WTC11 (cell line): ENCODE measurements at regions not wholly inside any gene's neighbourhood (a gene's known extent, or its start where the extent isn't known, plus 50 kb on each side); places are given as distances from the start of the nearest gene placed in this dataset.

Experiments used
- ATAC-seq: fragments of 200-7000 bp; cut with Tn5 transposase; 2 replicates; pipeline ENCODE4 v1.10.0; 2021; ENCODE audit warnings: mild to moderate bottlenecking, moderate library complexity
- CTCF ChIA-PET: fragments of 300-600 bp; sonication (Branson Sonifier 250); formaldehyde crosslinking; loops from one replicate; lab custom pipeline; 2021; ENCODE audit warnings: antibody characterized with exemption; lab: Charles Lee
- POLR2A ChIA-PET: fragments of 350-600 bp; sonication (Branson Sonifier 250); formaldehyde crosslinking; loops from one replicate; lab custom pipeline; 2021; ENCODE audit warnings: antibody characterized with exemption; lab: Charles Lee
- DNase-seq: peaks from one replicate; pipeline ENCODE4 v3.0.0; 2021; ENCODE audit warnings: low spot score
- H3K27ac Mint-ChIP-seq: 2 replicates; pipeline ENCODE4 v1.8.0; 2021; ENCODE audit warnings: mixed read lengths
- H3K27me3 Mint-ChIP-seq: 2 replicates; pipeline ENCODE4 v1.8.0; 2021; ENCODE audit warnings: low read depth, mild to moderate bottlenecking, moderate library complexity, mixed read lengths
- H3K36me3 Mint-ChIP-seq: 2 replicates; pipeline ENCODE4 v1.8.0; 2021; ENCODE audit warnings: mixed read lengths
- H3K4me1 Mint-ChIP-seq: 2 replicates; pipeline ENCODE4 v1.8.0; 2022; ENCODE audit warnings: mixed read lengths
- H3K4me3 Mint-ChIP-seq: 2 replicates; pipeline ENCODE4 v1.8.0; 2021; ENCODE audit warnings: mild to moderate bottlenecking, moderate library complexity, mixed read lengths
- H3K9me3 Mint-ChIP-seq: 2 replicates; pipeline ENCODE4 v1.8.0; 2021; ENCODE audit warnings: mixed read lengths
- ERG ChIP-seq: fragments of 250-450 bp; sonication (Bioruptor Pico); IDR thresholded peaks from 2 replicates; pipeline ENCODE4 v1.8.0; 2021; ENCODE audit warnings: mild to moderate bottlenecking
- FOXJ3 ChIP-seq: sonication (generic); formaldehyde crosslinking; IDR thresholded peaks from 2 replicates; pipeline ENCODE4 v1.9.0; 2021; ENCODE audit warnings: missing genetic modification reagents, mild to moderate bottlenecking, borderline replicate concordance
- FOXK1 ChIP-seq: sonication (generic); formaldehyde crosslinking; IDR thresholded peaks from 2 replicates; pipeline ENCODE4 v1.8.0; 2022; ENCODE audit warnings: mild to moderate bottlenecking, moderate library complexity, missing genetic modification reagents
- FOXP4 ChIP-seq: sonication (generic); formaldehyde crosslinking; IDR thresholded peaks from 2 replicates; pipeline ENCODE4 v1.8.0; 2022; ENCODE audit warnings: mild to moderate bottlenecking, missing genetic modification reagents
- HMGA2 ChIP-seq: fragments of 250-450 bp; sonication (Bioruptor Pico); IDR thresholded peaks from 2 replicates; pipeline ENCODE4 v1.4.0; 2021; ENCODE audit warnings: mild to moderate bottlenecking, moderate library complexity
- MYBL2 ChIP-seq: sonication (generic); formaldehyde crosslinking; IDR thresholded peaks from 2 replicates; pipeline ENCODE4 v1.8.1; 2023; ENCODE audit warnings: mild to moderate bottlenecking, moderate library complexity, missing genetic modification reagents
- NFATC4 ChIP-seq: fragments of 250-450 bp; sonication (Bioruptor Pico); IDR thresholded peaks from 2 replicates; pipeline ENCODE4 v1.9.0; 2021; ENCODE audit warnings: mild to moderate bottlenecking
- NFYB ChIP-seq: sonication (generic); formaldehyde crosslinking; conservative IDR thresholded peaks from 2 replicates; pipeline ENCODE4 v1.8.0; 2022; ENCODE audit warnings: low read depth, missing genetic modification reagents
- OVOL2 ChIP-seq: fragments of 250-450 bp; sonication (Bioruptor Pico); IDR thresholded peaks from 2 replicates; pipeline ENCODE4 v1.9.0; 2021; ENCODE audit warnings: mild to moderate bottlenecking, borderline replicate concordance
- RORB ChIP-seq: fragments of 250-450 bp; sonication (Bioruptor Pico); IDR thresholded peaks from 2 replicates; pipeline ENCODE4 v1.9.0; 2021; ENCODE audit warnings: mild to moderate bottlenecking
- SMAD3 ChIP-seq: sonication (generic); formaldehyde crosslinking; IDR thresholded peaks from 2 replicates; pipeline ENCODE4 v1.8.0; 2022; ENCODE audit warnings: missing genetic modification reagents, mild to moderate bottlenecking, borderline replicate concordance
- SOX15 ChIP-seq: fragments of 250-450 bp; sonication (Bioruptor Pico); IDR thresholded peaks from 2 replicates; pipeline ENCODE4 v1.9.0; 2021; ENCODE audit warnings: mild to moderate bottlenecking
- TCF7 ChIP-seq: sonication (generic); formaldehyde crosslinking; IDR thresholded peaks from 2 replicates; pipeline ENCODE4 v1.8.0; 2022; ENCODE audit warnings: mild to moderate bottlenecking, low read depth, missing genetic modification reagents, moderate library complexity
- TEAD1 ChIP-seq: sonication (generic); formaldehyde crosslinking; IDR thresholded peaks from 2 replicates; pipeline ENCODE4 v1.8.0; 2022; ENCODE audit warnings: mild to moderate bottlenecking, missing genetic modification reagents
- TEAD4 ChIP-seq: sonication (generic); formaldehyde crosslinking; IDR thresholded peaks from 2 replicates; pipeline ENCODE4 v1.8.0; 2022; ENCODE audit warnings: mild to moderate bottlenecking, missing genetic modification reagents
- ZNF138 ChIP-seq: sonication (generic); formaldehyde crosslinking; conservative IDR thresholded peaks from 2 replicates; pipeline ENCODE4 v1.8.1; 2022; ENCODE audit warnings: mild to moderate bottlenecking, moderate library complexity, missing genetic modification reagents
- ZNF281 ChIP-seq: sonication (generic); formaldehyde crosslinking; IDR thresholded peaks from 2 replicates; pipeline ENCODE4 v1.8.0; 2023; ENCODE audit warnings: mild to moderate bottlenecking, missing genetic modification reagents
- ZNF416 ChIP-seq: fragments of 250-450 bp; sonication (Bioruptor Pico); IDR thresholded peaks from 2 replicates; pipeline ENCODE4 v1.9.0; 2021; ENCODE audit warnings: mild to moderate bottlenecking, inconsistent platforms
- TF ChIP-seq, protein P1 (sequence below): sonication (generic); formaldehyde crosslinking; IDR thresholded peaks from 2 replicates; pipeline ENCODE4 v1.8.1; 2022; ENCODE audit warnings: missing genetic modification reagents, borderline replicate concordance
- TF ChIP-seq, protein P2 (sequence below): fragments of 250-450 bp; sonication (Bioruptor Pico); IDR thresholded peaks from 2 replicates; pipeline ENCODE4 v2.1.2; 2022; ENCODE audit warnings: mild to moderate bottlenecking, moderate library complexity
- TF ChIP-seq, protein P3 (sequence below): fragments of 250-450 bp; sonication (Bioruptor Pico); IDR thresholded peaks from 2 replicates; pipeline ENCODE4 v1.9.0; 2021; ENCODE audit warnings: mild to moderate bottlenecking
- TF ChIP-seq, protein P4 (sequence below): sonication (generic); formaldehyde crosslinking; IDR thresholded peaks from 2 replicates; pipeline ENCODE4 v1.8.0; 2023; ENCODE audit warnings: missing genetic modification reagents, mild to moderate bottlenecking, borderline replicate concordance

DNA sequence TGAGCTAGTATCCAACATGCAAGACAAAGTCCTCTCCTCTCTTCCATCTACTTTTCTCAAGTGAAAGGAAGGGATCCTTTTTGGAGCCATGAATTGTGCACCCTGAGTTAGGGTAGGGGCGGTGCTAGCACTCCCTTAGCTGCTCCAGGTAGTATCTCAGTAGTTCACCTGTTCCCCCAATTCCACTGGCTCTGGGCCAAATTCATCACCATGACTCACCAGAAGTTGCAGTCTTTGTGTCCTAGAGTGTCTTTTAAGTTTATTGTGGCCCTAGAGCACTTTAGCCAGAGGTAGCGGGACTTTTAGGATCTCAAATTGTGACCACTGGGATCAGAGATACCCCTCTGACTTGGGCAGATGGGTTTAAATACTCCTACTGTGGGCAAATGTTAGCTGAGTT lies 398.6 kb upstream of the ANO5 start:
- Mint-ChIP-seq H3K4me1 (no peaks in the 10 kb centered on the region), H3K4me3 (no peak overlapping the region), H3K27ac (no peak overlapping the region), H3K9me3 (peaks cover 7% of the 10 kb centered on the region), H3K36me3 (no peaks in the 10 kb centered on the region), H3K27me3 (no peaks in the 10 kb centered on the region)
- no peak for ATAC-seq
- ChIA-PET POLR2A (no interaction called here), CTCF (no interaction called here)
- DNase-seq = no peak
- TF ChIP-seq, protein P1, sequence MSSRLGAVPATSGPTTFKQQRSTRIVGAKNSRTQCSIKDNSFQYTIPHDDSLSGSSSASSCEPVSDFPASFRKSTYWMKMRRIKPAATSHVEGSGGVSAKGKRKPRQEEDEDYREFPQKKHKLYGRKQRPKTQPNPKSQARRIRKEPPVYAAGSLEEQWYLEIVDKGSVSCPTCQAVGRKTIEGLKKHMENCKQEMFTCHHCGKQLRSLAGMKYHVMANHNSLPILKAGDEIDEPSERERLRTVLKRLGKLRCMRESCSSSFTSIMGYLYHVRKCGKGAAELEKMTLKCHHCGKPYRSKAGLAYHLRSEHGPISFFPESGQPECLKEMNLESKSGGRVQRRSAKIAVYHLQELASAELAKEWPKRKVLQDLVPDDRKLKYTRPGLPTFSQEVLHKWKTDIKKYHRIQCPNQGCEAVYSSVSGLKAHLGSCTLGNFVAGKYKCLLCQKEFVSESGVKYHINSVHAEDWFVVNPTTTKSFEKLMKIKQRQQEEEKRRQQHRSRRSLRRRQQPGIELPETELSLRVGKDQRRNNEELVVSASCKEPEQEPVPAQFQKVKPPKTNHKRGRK = no peak
- TF ChIP-seq SOX15 (no peak), ZNF281 (no peak), HMGA2 (CRISPR knock-in tag) (no peak), NFYB (no peak), TEAD1 (CRISPR knock-in tag) (no peak), TEAD4 (CRISPR knock-in tag) (no peak), ZNF138 (CRISPR knock-in tag) (no peak), TCF7 (CRISPR knock-in tag) (no peak), FOXP4 (CRISPR knock-in tag) (no peak), FOXJ3 (CRISPR knock-in tag) (no peak), OVOL2 (CRISPR knock-in tag) (no peak), MYBL2 (CRISPR knock-in tag) (no peak), ERG (no peak), SMAD3 (CRISPR knock-in tag) (no peak)
- TF ChIP-seq, protein P2, sequence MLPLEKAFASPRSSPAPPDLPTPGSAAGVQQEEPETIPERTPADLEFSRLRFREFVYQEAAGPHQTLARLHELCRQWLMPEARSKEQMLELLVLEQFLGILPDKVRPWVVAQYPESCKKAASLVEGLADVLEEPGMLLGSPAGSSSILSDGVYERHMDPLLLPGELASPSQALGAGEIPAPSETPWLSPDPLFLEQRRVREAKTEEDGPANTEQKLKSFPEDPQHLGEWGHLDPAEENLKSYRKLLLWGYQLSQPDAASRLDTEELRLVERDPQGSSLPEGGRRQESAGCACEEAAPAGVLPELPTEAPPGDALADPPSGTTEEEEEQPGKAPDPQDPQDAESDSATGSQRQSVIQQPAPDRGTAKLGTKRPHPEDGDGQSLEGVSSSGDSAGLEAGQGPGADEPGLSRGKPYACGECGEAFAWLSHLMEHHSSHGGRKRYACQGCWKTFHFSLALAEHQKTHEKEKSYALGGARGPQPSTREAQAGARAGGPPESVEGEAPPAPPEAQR (CRISPR knock-in tag) = no peak
- TF ChIP-seq, protein P3, sequence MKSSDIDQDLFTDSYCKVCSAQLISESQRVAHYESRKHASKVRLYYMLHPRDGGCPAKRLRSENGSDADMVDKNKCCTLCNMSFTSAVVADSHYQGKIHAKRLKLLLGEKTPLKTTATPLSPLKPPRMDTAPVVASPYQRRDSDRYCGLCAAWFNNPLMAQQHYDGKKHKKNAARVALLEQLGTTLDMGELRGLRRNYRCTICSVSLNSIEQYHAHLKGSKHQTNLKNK = no peak

DNA sequence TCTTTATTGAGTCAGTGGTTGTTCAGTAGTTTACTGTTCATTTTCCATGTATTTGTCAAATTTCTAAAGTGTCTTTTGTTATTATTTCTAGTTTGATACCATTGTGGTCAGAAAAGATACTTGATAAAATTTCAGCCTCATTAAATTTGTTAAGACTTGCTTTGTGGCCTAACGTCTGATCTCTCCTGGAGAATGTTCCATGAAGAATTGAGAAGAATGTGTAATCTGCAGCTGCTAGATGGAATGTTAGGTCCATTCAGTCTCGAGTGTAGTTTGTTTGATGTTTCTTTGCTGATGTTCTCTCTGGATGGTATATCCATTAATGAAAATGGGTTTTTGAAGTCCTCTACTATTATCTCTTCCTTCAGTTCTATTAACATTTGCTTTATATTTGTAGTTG lies 394.7 kb upstream of the ANO5 start:
- Mint-ChIP-seq H3K27me3 (no peaks in the 10 kb centered on the region; the same call in 1 of the 2 replicates), H3K4me3 (no peak overlapping the region), H3K27ac (no peak overlapping the region), H3K36me3 (peaks cover 6% of the 10 kb centered on the region), H3K9me3 (peaks cover 7% of the 10 kb centered on the region), H3K4me1 (no peaks in the 10 kb centered on the region)
- ATAC-seq (no peak), DNase-seq (no peak)
- ChIA-PET POLR2A (no interaction called here), CTCF (no interaction called here)
- TF ChIP-seq, protein P4, sequence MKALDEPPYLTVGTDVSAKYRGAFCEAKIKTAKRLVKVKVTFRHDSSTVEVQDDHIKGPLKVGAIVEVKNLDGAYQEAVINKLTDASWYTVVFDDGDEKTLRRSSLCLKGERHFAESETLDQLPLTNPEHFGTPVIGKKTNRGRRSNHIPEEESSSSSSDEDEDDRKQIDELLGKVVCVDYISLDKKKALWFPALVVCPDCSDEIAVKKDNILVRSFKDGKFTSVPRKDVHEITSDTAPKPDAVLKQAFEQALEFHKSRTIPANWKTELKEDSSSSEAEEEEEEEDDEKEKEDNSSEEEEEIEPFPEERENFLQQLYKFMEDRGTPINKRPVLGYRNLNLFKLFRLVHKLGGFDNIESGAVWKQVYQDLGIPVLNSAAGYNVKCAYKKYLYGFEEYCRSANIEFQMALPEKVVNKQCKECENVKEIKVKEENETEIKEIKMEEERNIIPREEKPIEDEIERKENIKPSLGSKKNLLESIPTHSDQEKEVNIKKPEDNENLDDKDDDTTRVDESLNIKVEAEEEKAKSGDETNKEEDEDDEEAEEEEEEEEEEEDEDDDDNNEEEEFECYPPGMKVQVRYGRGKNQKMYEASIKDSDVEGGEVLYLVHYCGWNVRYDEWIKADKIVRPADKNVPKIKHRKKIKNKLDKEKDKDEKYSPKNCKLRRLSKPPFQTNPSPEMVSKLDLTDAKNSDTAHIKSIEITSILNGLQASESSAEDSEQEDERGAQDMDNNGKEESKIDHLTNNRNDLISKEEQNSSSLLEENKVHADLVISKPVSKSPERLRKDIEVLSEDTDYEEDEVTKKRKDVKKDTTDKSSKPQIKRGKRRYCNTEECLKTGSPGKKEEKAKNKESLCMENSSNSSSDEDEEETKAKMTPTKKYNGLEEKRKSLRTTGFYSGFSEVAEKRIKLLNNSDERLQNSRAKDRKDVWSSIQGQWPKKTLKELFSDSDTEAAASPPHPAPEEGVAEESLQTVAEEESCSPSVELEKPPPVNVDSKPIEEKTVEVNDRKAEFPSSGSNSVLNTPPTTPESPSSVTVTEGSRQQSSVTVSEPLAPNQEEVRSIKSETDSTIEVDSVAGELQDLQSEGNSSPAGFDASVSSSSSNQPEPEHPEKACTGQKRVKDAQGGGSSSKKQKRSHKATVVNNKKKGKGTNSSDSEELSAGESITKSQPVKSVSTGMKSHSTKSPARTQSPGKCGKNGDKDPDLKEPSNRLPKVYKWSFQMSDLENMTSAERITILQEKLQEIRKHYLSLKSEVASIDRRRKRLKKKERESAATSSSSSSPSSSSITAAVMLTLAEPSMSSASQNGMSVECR = no peak
- no peak for TF ChIP-seq NFATC4
- no peak for TF ChIP-seq TEAD4 (CRISPR knock-in tag)
- no peak for TF ChIP-seq FOXK1
- no peak for TF ChIP-seq ZNF416
- no peak for TF ChIP-seq RORB (CRISPR knock-in tag)
